Stomach (tissue), 4 donors: ENCODE measurements at regions not wholly inside any gene's neighbourhood (a gene's known extent, or its start where the extent isn't known, plus 50 kb on each side); places are given as distances from the start of the nearest gene placed in this dataset.

Experiments
- EP300 ChIP-seq: sonication (generic); formaldehyde crosslinking; IDR thresholded peaks from one replicate; pipeline ENCODE4 v1.6.1; 2017; ENCODE audit warnings: antibody characterized with exemption
- TF ChIP-seq, protein P1 (sequence below), 7 experiments: fragments of 450-650 bp in 4 of 7; fragments of 200-600 bp in 3 of 7; sonication (generic) in 3 of 7; IDR thresholded peaks; one replicate each; pipeline ENCODE4 v1.5.1; 2016 to 2019; ENCODE audit warnings: antibody characterized with exemption in 7 of 7, control low read depth in 2 of 7, mild to moderate bottlenecking in 1 of 7

DNA sequence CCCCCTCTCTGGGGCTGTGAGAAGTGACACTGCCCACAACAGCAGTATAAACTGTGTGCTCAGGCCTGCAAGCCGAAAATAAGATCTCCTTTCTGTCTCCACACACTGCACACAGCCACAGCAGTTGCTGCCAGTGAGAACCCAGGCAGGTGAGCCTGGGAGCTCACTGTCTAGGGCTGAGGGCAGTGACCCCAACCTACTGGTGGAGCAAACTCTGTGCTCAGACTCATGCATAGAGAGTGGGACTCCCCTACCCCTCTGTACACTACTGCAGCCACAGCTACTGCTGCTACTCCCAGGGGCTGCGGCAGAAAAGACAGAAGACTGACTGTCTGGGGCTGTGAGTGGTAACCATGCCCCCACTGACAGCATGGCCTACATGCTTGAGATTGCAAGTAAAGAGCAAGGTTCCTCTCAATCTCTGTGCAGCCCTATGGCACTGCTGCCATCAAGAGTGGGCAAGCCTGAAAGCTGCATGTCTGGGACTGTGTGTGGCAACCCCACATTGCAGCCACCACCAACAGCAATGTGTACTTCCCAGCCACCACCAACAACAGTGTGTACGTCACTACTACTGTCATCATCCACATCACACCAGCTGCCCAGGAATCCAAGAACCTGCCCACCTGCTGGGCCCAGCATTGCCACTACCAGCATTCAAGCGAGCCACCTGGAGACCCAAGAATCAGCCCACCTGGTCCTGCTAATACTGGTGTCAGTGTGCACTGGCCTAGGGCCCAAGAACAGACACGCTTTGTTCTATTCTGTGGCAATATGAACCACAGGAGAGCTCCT lies 226.1 kb downstream of the XPNPEP1 start:
- TF ChIP-seq EP300: no peak
- TF ChIP-seq, protein P1, sequence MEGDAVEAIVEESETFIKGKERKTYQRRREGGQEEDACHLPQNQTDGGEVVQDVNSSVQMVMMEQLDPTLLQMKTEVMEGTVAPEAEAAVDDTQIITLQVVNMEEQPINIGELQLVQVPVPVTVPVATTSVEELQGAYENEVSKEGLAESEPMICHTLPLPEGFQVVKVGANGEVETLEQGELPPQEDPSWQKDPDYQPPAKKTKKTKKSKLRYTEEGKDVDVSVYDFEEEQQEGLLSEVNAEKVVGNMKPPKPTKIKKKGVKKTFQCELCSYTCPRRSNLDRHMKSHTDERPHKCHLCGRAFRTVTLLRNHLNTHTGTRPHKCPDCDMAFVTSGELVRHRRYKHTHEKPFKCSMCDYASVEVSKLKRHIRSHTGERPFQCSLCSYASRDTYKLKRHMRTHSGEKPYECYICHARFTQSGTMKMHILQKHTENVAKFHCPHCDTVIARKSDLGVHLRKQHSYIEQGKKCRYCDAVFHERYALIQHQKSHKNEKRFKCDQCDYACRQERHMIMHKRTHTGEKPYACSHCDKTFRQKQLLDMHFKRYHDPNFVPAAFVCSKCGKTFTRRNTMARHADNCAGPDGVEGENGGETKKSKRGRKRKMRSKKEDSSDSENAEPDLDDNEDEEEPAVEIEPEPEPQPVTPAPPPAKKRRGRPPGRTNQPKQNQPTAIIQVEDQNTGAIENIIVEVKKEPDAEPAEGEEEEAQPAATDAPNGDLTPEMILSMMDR (IDR thresholded peaks at IDR 0.05): no peak
